GM23338 (cell line): ENCODE measurements at regions not wholly inside any gene's neighbourhood (a gene's known extent, or its start where the extent isn't known, plus 50 kb on each side); places are given as distances from the start of the nearest gene placed in this dataset.

ENCODE experiments used
- ATAC-seq: fragments of 200-7000 bp; cut with Tn5 transposase; 3 replicates; pipeline ENCODE4 v1.9.1; 2020
- DNase-seq: peaks from one replicate; pipeline ENCODE4 v3.0.0-alpha.2; 2015; ENCODE audit warnings: low spot score
- H2AFZ ChIP-seq: fragments of 200-600 bp; sonication (generic); 2 replicates; pipeline ENCODE4 v1.8.0; 2016; ENCODE audit warnings: antibody characterized with exemption, mild to moderate bottlenecking, moderate library complexity
- H3F3A ChIP-seq: fragments of 200-600 bp; sonication (generic); replicated peaks from 2 replicates; pipeline ENCODE4 v1.8.0; 2017; ENCODE audit warnings: antibody characterized with exemption, mixed run types, low read depth
- H3K27ac ChIP-seq: fragments of 200-600 bp; sonication (generic); 2 replicates; pipeline ENCODE4 v1.6.1; 2016; ENCODE audit warnings: low read depth
- H3K27me3 ChIP-seq: fragments of 200-600 bp; sonication (generic); 2 replicates; pipeline ENCODE4 v1.8.0; 2016; ENCODE audit warnings: mild to moderate bottlenecking, mixed run types, moderate library complexity; ENCODE audit not compliant: insufficient read depth
- H3K36me3 ChIP-seq: fragments of 200-600 bp; sonication (generic); 2 replicates; pipeline ENCODE4 v1.8.0; 2016; ENCODE audit warnings: mild to moderate bottlenecking; ENCODE audit not compliant: insufficient read depth
- H3K4me1 ChIP-seq: fragments of 200-600 bp; sonication (generic); 2 replicates; pipeline ENCODE4 v1.8.0; 2016; ENCODE audit warnings: mild to moderate bottlenecking, moderate library complexity; ENCODE audit not compliant: insufficient read depth
- H3K4me2 ChIP-seq: fragments of 200-600 bp; sonication (generic); 2 replicates; pipeline ENCODE4 v1.7.1; 2017; ENCODE audit warnings: mixed run types
- H3K4me3 ChIP-seq: fragments of 200-600 bp; sonication (generic); 2 replicates; pipeline ENCODE4 v1.6.1; 2016; ENCODE audit warnings: mixed run types
- H3K79me2 ChIP-seq: fragments of 200-600 bp; sonication (generic); replicated peaks from 2 replicates; pipeline ENCODE4 v1.8.0; 2017; ENCODE audit warnings: mild to moderate bottlenecking; ENCODE audit not compliant: insufficient read depth
- H3K9me2 ChIP-seq: fragments of 200-600 bp; sonication (generic); 2 replicates; pipeline ENCODE4 v1.8.0; 2017; ENCODE audit not compliant: insufficient read depth
- H4K20me1 ChIP-seq: fragments of 200-600 bp; sonication (generic); replicated peaks from 2 replicates; pipeline ENCODE4 v1.8.0; 2017; ENCODE audit warnings: mild to moderate bottlenecking; ENCODE audit not compliant: insufficient read depth
- H3K27ac Mint-ChIP-seq: 2 replicates; pipeline ENCODE4 v1.8.0; 2020; ENCODE audit warnings: inconsistent platforms, mild to moderate bottlenecking, moderate library complexity, mixed read lengths
- H3K27me3 Mint-ChIP-seq: 3 replicates; pipeline ENCODE4 v1.8.0; 2022; ENCODE audit warnings: low read depth, mild to moderate bottlenecking, moderate library complexity, mixed read lengths, inconsistent platforms; ENCODE audit not compliant: insufficient read depth, poor library complexity
- H3K36me3 Mint-ChIP-seq: 3 replicates; pipeline ENCODE4 v1.8.0; 2021; ENCODE audit warnings: low read depth, mild to moderate bottlenecking, inconsistent platforms, moderate library complexity, mixed read lengths
- H3K4me1 Mint-ChIP-seq: 3 replicates; pipeline ENCODE4 v1.8.0; 2020; ENCODE audit warnings: mild to moderate bottlenecking, inconsistent platforms, mixed read lengths
- H3K4me3 Mint-ChIP-seq: 3 replicates; pipeline ENCODE4 v1.8.0; 2021; ENCODE audit warnings: moderate library complexity, mild to moderate bottlenecking, inconsistent platforms, mixed read lengths
- H3K9me3 Mint-ChIP-seq: 3 replicates; pipeline ENCODE4 v1.8.0; 2020; ENCODE audit warnings: moderate library complexity, mild to moderate bottlenecking, inconsistent platforms, mixed read lengths
- CREB1 ChIP-seq: fragments of 250-450 bp; sonication (Bioruptor Pico); IDR thresholded peaks from 2 replicates; pipeline ENCODE4 v1.5.0; 2020; ENCODE audit warnings: low read depth, mild to moderate bottlenecking, moderate library complexity
- EZH2phosphoT487 ChIP-seq: fragments of 200-600 bp; sonication (generic); IDR thresholded peaks from one replicate; pipeline ENCODE4 v1.8.1; 2018; ENCODE audit warnings: antibody characterized with exemption; ENCODE audit not compliant: unreplicated experiment
- JUNB ChIP-seq: IDR thresholded peaks from one replicate; pipeline ENCODE4 v1.6.1; 2016; ENCODE audit warnings: antibody characterized with exemption; ENCODE audit not compliant: unreplicated experiment
- NANOG ChIP-seq: IDR thresholded peaks from 2 replicates; pipeline ENCODE4 v1.6.1; 2016; ENCODE audit warnings: antibody characterized with exemption, borderline replicate concordance
- STAT1 ChIP-seq: IDR thresholded peaks from one replicate; pipeline ENCODE4 v1.6.1; 2016; ENCODE audit warnings: antibody characterized with exemption; ENCODE audit not compliant: unreplicated experiment
- ZNF331 ChIP-seq: fragments of 250-450 bp; sonication (Bioruptor Pico); IDR thresholded peaks from 2 replicates; pipeline ENCODE4 v1.5.0; 2020; ENCODE audit warnings: low read depth, mild to moderate bottlenecking, moderate library complexity
- TF ChIP-seq, protein P1 (sequence below), 2 experiments: fragments of 200-600 bp in 1 of 2; sonication (generic) in 1 of 2; conservative IDR thresholded peaks; 2 replicates each; pipeline versions ENCODE4 v1.5.1 to v1.6.1; 2016 to 2017; ENCODE audit warnings: antibody characterized with exemption in 2 of 2, low read depth in 2 of 2, mild to moderate bottlenecking in 2 of 2, moderate library complexity in 1 of 2
- TF ChIP-seq, protein P2 (sequence below): fragments of 250-450 bp; sonication (Bioruptor Pico); IDR thresholded peaks from 2 replicates; pipeline ENCODE4 v1.5.0; 2020; ENCODE audit warnings: mild to moderate bottlenecking, moderate library complexity

DNA sequence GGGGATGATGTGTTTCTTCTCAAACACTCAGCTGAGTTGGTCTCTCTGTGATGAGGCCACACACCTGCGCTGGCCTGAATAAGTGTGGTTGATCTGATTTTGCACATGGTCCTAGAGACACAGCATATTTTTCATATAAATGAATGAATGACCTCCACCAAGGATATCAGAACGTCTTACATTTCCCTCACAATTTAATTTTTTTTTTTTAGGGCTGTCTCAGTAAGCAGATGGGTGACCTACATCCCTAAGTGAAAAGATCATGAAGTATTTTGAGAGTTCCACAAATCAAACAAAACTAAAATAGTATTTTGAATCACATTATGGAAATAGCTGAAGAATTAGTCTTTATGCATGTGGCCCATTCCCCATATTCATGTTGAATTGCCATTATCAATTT is 333.7 kb upstream of the TMTC1 start (continued):
- TF ChIP-seq, protein P1, sequence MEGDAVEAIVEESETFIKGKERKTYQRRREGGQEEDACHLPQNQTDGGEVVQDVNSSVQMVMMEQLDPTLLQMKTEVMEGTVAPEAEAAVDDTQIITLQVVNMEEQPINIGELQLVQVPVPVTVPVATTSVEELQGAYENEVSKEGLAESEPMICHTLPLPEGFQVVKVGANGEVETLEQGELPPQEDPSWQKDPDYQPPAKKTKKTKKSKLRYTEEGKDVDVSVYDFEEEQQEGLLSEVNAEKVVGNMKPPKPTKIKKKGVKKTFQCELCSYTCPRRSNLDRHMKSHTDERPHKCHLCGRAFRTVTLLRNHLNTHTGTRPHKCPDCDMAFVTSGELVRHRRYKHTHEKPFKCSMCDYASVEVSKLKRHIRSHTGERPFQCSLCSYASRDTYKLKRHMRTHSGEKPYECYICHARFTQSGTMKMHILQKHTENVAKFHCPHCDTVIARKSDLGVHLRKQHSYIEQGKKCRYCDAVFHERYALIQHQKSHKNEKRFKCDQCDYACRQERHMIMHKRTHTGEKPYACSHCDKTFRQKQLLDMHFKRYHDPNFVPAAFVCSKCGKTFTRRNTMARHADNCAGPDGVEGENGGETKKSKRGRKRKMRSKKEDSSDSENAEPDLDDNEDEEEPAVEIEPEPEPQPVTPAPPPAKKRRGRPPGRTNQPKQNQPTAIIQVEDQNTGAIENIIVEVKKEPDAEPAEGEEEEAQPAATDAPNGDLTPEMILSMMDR (conservative IDR thresholded peaks at IDR 0.05; ENCODE audit: low read depth in 2 of 2), result no peak
- TF ChIP-seq STAT1 (no peak), EZH2phosphoT487 (no peak), JUNB (no peak), ZNF331 (CRISPR knock-in tag) (no peak)

DNA sequence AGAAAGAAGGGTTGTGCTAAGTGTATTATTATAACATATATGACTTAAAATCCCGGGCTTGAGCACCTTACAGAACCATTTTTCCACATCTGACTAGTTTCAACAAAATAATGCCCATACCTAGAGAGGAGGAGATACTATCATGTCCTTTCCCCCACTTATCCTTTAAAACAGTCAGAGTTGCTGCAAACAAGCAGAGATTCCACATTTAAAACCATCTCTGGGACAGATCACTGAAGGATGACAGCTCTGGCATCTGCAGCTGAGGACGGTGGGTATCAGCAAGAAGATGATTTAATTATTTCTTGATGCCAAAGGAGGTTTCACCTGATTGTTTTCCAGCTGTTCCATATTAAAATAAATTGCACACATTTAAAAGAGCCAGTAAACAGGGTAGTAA is 328.0 kb upstream of the TMTC1 start:
- no peaks in the 10 kb centered on the region for H3K36me3 ChIP-seq
- no peaks in the 10 kb centered on the region for H3K4me1 ChIP-seq
- no peak overlapping the region for H3K4me2 ChIP-seq
- H3K4me1 Mint-ChIP-seq, result no peaks in the 10 kb centered on the region
- DNase-seq (no peak), ATAC-seq (no peak)
- H3K79me2 ChIP-seq, result no peaks in the 10 kb centered on the region
- H3K27me3 ChIP-seq, result no peaks in the 10 kb centered on the region
- H2AFZ ChIP-seq, result no peak overlapping the region
- H3K4me3 ChIP-seq, result no peak overlapping the region
- H3K27ac Mint-ChIP-seq, result no peak overlapping the region
- TF ChIP-seq NANOG (no peak), STAT1 (no peak), CREB1 (CRISPR knock-in tag) (no peak), ZNF331 (CRISPR knock-in tag) (no peak)
- TF ChIP-seq, protein P1 (conservative IDR thresholded peaks at IDR 0.05; ENCODE audit: low read depth in 2 of 2), result no peak
- TF ChIP-seq, protein P2, sequence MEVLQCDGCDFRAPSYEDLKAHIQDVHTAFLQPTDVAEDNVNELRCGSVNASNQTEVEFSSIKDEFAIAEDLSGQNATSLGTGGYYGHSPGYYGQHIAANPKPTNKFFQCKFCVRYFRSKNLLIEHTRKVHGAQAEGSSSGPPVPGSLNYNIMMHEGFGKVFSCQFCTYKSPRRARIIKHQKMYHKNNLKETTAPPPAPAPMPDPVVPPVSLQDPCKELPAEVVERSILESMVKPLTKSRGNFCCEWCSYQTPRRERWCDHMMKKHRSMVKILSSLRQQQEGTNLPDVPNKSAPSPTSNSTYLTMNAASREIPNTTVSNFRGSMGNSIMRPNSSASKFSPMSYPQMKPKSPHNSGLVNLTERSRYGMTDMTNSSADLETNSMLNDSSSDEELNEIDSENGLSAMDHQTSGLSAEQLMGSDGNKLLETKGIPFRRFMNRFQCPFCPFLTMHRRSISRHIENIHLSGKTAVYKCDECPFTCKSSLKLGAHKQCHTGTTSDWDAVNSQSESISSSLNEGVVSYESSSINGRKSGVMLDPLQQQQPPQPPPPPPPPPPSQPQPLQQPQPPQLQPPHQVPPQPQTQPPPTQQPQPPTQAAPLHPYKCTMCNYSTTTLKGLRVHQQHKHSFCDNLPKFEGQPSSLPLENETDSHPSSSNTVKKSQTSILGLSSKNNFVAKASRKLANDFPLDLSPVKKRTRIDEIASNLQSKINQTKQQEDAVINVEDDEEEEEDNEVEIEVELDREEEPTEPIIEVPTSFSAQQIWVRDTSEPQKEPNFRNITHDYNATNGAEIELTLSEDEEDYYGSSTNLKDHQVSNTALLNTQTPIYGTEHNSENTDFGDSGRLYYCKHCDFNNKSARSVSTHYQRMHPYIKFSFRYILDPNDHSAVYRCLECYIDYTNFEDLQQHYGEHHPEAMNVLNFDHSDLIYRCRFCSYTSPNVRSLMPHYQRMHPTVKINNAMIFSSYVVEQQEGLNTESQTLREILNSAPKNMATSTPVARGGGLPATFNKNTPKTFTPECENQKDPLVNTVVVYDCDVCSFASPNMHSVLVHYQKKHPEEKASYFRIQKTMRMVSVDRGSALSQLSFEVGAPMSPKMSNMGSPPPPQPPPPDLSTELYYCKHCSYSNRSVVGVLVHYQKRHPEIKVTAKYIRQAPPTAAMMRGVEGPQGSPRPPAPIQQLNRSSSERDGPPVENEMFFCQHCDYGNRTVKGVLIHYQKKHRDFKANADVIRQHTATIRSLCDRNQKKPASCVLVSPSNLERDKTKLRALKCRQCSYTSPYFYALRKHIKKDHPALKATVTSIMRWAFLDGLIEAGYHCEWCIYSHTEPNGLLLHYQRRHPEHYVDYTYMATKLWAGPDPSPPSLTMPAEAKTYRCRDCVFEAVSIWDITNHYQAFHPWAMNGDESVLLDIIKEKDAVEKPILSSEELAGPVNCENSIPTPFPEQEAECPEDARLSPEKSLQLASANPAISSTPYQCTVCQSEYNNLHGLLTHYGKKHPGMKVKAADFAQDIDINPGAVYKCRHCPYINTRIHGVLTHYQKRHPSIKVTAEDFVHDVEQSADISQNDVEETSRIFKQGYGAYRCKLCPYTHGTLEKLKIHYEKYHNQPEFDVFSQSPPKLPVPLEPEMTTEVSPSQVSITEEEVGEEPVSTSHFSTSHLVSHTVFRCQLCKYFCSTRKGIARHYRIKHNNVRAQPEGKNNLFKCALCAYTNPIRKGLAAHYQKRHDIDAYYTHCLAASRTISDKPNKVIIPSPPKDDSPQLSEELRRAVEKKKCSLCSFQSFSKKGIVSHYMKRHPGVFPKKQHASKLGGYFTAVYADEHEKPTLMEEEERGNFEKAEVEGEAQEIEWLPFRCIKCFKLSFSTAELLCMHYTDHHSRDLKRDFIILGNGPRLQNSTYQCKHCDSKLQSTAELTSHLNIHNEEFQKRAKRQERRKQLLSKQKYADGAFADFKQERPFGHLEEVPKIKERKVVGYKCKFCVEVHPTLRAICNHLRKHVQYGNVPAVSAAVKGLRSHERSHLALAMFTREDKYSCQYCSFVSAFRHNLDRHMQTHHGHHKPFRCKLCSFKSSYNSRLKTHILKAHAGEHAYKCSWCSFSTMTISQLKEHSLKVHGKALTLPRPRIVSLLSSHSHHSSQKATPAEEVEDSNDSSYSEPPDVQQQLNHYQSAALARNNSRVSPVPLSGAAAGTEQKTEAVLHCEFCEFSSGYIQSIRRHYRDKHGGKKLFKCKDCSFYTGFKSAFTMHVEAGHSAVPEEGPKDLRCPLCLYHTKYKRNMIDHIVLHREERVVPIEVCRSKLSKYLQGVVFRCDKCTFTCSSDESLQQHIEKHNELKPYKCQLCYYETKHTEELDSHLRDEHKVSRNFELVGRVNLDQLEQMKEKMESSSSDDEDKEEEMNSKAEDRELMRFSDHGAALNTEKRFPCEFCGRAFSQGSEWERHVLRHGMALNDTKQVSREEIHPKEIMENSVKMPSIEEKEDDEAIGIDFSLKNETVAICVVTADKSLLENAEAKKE (CRISPR knock-in tag), result no peak
- H3K9me2 ChIP-seq, result no peaks in the 10 kb centered on the region; the same call in 1 of the 2 replicates
- H3F3A ChIP-seq, result no peaks in the 10 kb centered on the region
- H4K20me1 ChIP-seq, result no peaks in the 10 kb centered on the region
- H3K36me3 Mint-ChIP-seq, result peaks cover 8% of the 10 kb centered on the region; the same call in 1 of the 3 replicates
- no peak overlapping the region for H3K27ac ChIP-seq
- H3K9me3 Mint-ChIP-seq, result peaks cover 17% of the 10 kb centered on the region
- H3K4me3 Mint-ChIP-seq, result no peak overlapping the region
- H3K27me3 Mint-ChIP-seq, result peaks cover 2% of the 10 kb centered on the region
